T-cell (primary cell): ENCODE measurements at regions not wholly inside any gene's neighbourhood (a gene's known extent, or its start where the extent isn't known, plus 50 kb on each side); places are given as distances from the start of the nearest gene placed in this dataset.

ENCODE experiments used
- ATAC-seq, 4 experiments: fragments of 200-7000 bp in 3 of 4; fragments of 150-1000 bp in 1 of 4; cut with Tn5 transposase; replicated peaks in 1 of 4; 1 replicate in 3 of 4; 2 replicates in 1 of 4; pipeline ENCODE4 v1.10.0; 2021; ENCODE audit warnings: moderate library complexity in 3 of 4, mild to moderate bottlenecking in 2 of 4, moderate number of reproducible peaks in 1 of 4
- CTCF ChIA-PET, 2 donors: fragments of 300-600 bp; sonication (Branson Sonifier 250); formaldehyde crosslinking; loops; one replicate each; lab custom pipeline; 2022; ENCODE audit warnings: antibody characterized with exemption in 2 of 2; lab: Charles Lee
- POLR2A ChIA-PET, 2 donors: fragments of 300-600 bp; sonication (Branson Sonifier 250); formaldehyde crosslinking; loops; one replicate each; lab custom pipeline; 2022; ENCODE audit warnings: antibody characterized with exemption in 2 of 2; lab: Charles Lee
- DNase-seq, 35 experiments: peaks; one replicate each; pipeline versions ENCODE4 v3.0.0 to v3.0.0-alpha.2; 2013 to 2023
- H3K27ac ChIP-seq: one replicate; pipeline ENCODE4 v1.5.1; 2013; ENCODE audit warnings: low read length
- H3K27me3 ChIP-seq, 2 experiments: replicated peaks in 1 of 2; 1 replicate in 1 of 2; 2 replicates in 1 of 2; pipeline versions ENCODE4 v1.6.1 to v1.7.0; 2013; ENCODE audit warnings: low read length in 1 of 2, mixed read lengths in 1 of 2; ENCODE audit not compliant: control insufficient read depth in 2 of 2, insufficient read depth in 2 of 2; ENCODE audit errors: extremely low read depth in 1 of 2
- H3K36me3 ChIP-seq, 2 donors: 1 replicate in 1 of 2; 2 replicates in 1 of 2; pipeline versions ENCODE4 v1.6.1 to v1.7.0; 2013; ENCODE audit warnings: low read length in 1 of 2; ENCODE audit not compliant: control insufficient read depth in 2 of 2, insufficient read depth in 1 of 2; ENCODE audit errors: extremely low read depth in 1 of 2
- H3K4me1 ChIP-seq, 2 experiments: 1 replicate in 1 of 2; 2 replicates in 1 of 2; pipeline versions ENCODE4 v1.6.1 to v1.7.0; 2013; ENCODE audit warnings: low read length in 2 of 2, mixed read lengths in 1 of 2; ENCODE audit not compliant: insufficient read depth in 2 of 2, control insufficient read depth in 1 of 2; ENCODE audit errors: extremely low read depth in 1 of 2
- H3K4me3 ChIP-seq, 2 donors: 1 replicate in 1 of 2; 2 replicates in 1 of 2; pipeline versions ENCODE4 v1.5.1 to v1.7.0; 2013; ENCODE audit warnings: mild to moderate bottlenecking in 2 of 2, low read length in 1 of 2, moderate library complexity in 1 of 2; ENCODE audit not compliant: control insufficient read depth in 1 of 2; ENCODE audit errors: extremely low read depth in 1 of 2
- H3K9me3 ChIP-seq: 2 replicates; pipeline ENCODE4 v1.7.0; 2013
- H3K27ac Mint-ChIP-seq, 2 donors: one replicate each; pipeline ENCODE4 v1.8.0; 2020 to 2021; ENCODE audit warnings: mild to moderate bottlenecking in 2 of 2, mixed read lengths in 2 of 2
- H3K27me3 Mint-ChIP-seq, 2 donors: one replicate each; pipeline ENCODE4 v1.8.0; 2021 to 2022; ENCODE audit warnings: mixed read lengths in 2 of 2
- H3K36me3 Mint-ChIP-seq: one replicate; pipeline ENCODE4 v1.8.0; 2021; ENCODE audit warnings: mixed read lengths
- H3K4me1 Mint-ChIP-seq, 3 donors: one replicate each; pipeline ENCODE4 v1.8.0; 2020 to 2022; ENCODE audit warnings: mixed read lengths in 3 of 3, mild to moderate bottlenecking in 1 of 3
- H3K4me3 Mint-ChIP-seq, 3 donors: one replicate each; pipeline ENCODE4 v1.8.0; 2020 to 2022; ENCODE audit warnings: mild to moderate bottlenecking in 3 of 3, mixed read lengths in 3 of 3, moderate library complexity in 3 of 3
- H3K9me3 Mint-ChIP-seq, 3 donors: one replicate each; pipeline ENCODE4 v1.8.0; 2020 to 2022; ENCODE audit warnings: mixed read lengths in 3 of 3
- WGBS: methylation state at CpG from one replicate; pipeline ENCODE4 v1.1.5; 2013; ENCODE audit warnings: missing lambda C conversion rate; ENCODE audit not compliant: insufficient coverage; 5-methylcytosine and 5-hydroxymethylcytosine counted together

- H3K27ac Mint-ChIP-seq, result no peak overlapping the region
- H3K4me3 Mint-ChIP-seq, result no peak overlapping the region
- CTCF ChIA-PET, result interaction anchor here in 1 of 2 donors (0.7 kb wide), 1 partner anchor 14 kb away, joined by 5 read pairs; no protein-coding TSS in a partner anchor
- Histone ChIP-seq H3K27ac (no peak overlapping the region), H3K4me1 (no peaks in the 10 kb centered on the region), H3K4me3 (no peak overlapping the region), H3K36me3 (no peaks in the 10 kb centered on the region), H3K9me3 (no peaks in the 10 kb centered on the region), H3K27me3 (no peaks in the 10 kb centered on the region)
- DNase-seq, result no peak
- H3K36me3 Mint-ChIP-seq, result no peaks in the 10 kb centered on the region
- H3K9me3 Mint-ChIP-seq, result peaks cover 0 to 6% (median 0%) of the 10 kb centered on the region in 3 donors
- H3K4me1 Mint-ChIP-seq, result no peaks in the 10 kb centered on the region
- H3K27me3 Mint-ChIP-seq, result no peaks in the 10 kb centered on the region
- POLR2A ChIA-PET, result interaction anchor here in 1 of 2 donors (0.5 kb wide), 1 partner anchor 11 kb away, joined by 3 read pairs; no protein-coding TSS in a partner anchor
- WGBS, result no CpG with 5 or more reads among the region's 3 CpGs
- ATAC-seq, result no peak
Observed at GRCh38 chr2:223306371-223306770, 254.4 kb downstream of the KCNE4 start.

GRCh38 chr2:223311889-223312680 is 260.1 kb downstream of the KCNE4 start:
- Histone ChIP-seq H3K4me3 (no peak overlapping the region), H3K9me3 (no peaks in the 10 kb centered on the region), H3K27me3 (no peaks in the 10 kb centered on the region), H3K36me3 (no peaks in the 10 kb centered on the region), H3K27ac (no peak overlapping the region), H3K4me1 (no peaks in the 10 kb centered on the region)
- CTCF ChIA-PET, result no interaction called here
- Mint-ChIP-seq H3K4me3 (no peak overlapping the region), H3K4me1 (no peaks in the 10 kb centered on the region), H3K36me3 (no peaks in the 10 kb centered on the region), H3K27me3 (no peaks in the 10 kb centered on the region), H3K27ac (no peak overlapping the region), H3K9me3 (peaks cover 0 to 3% (median 0%) of the 10 kb centered on the region in 3 donors)
- POLR2A ChIA-PET, result no interaction called here
- DNase-seq (no peak), ATAC-seq (no peak)
- no CpG with 5 or more reads among the region's 11 CpGs for WGBS

- H3K27me3 ChIP-seq, result no peaks in the 10 kb centered on the region
Observed at GRCh38 chr2:223313101-223313500, 261.1 kb downstream of the KCNE4 start.

GRCh38 chr2:223314811-223315210 is 262.8 kb downstream of the KCNE4 start:
- DNase-seq (no peak), ATAC-seq (no peak)
- ChIA-PET CTCF (no interaction called here), POLR2A (no interaction called here)
- no peaks in the 10 kb centered on the region for H3K27me3 Mint-ChIP-seq
- no peak overlapping the region for H3K4me3 Mint-ChIP-seq
- peaks cover 0 to 6% (median 0%) of the 10 kb centered on the region in 3 donors for H3K9me3 Mint-ChIP-seq
- H3K36me3 Mint-ChIP-seq, result no peaks in the 10 kb centered on the region
- no peaks in the 10 kb centered on the region for H3K9me3 ChIP-seq
- no peaks in the 10 kb centered on the region for H3K4me1 Mint-ChIP-seq
- H3K27me3 ChIP-seq, result no peaks in the 10 kb centered on the region
- no peak overlapping the region for H3K27ac Mint-ChIP-seq
- no peaks in the 10 kb centered on the region for H3K4me1 ChIP-seq
- no peak overlapping the region for H3K4me3 ChIP-seq
- no CpG with 5 or more reads among the region's 2 CpGs for WGBS
- no peak overlapping the region for H3K27ac ChIP-seq
- H3K36me3 ChIP-seq, result no peaks in the 10 kb centered on the region

More at GRCh38 chr2:223313101-223313500, 261.1 kb downstream of the KCNE4 start:
- no CpG with 5 or more reads among the region's 2 CpGs for WGBS
- no peak overlapping the region for H3K27ac ChIP-seq
- Mint-ChIP-seq H3K4me3 (no peak overlapping the region), H3K36me3 (no peaks in the 10 kb centered on the region), H3K4me1 (no peaks in the 10 kb centered on the region), H3K27me3 (no peaks in the 10 kb centered on the region), H3K9me3 (peaks cover 0 to 6% (median 0%) of the 10 kb centered on the region in 3 donors), H3K27ac (no peak overlapping the region)
- no peaks in the 10 kb centered on the region for H3K4me1 ChIP-seq
- POLR2A ChIA-PET, result no interaction called here
- no peak overlapping the region for H3K4me3 ChIP-seq
- CTCF ChIA-PET, result no interaction called here
- no peak for DNase-seq
- no peak for ATAC-seq
- no peaks in the 10 kb centered on the region for H3K36me3 ChIP-seq
- H3K9me3 ChIP-seq, result no peaks in the 10 kb centered on the region

- no peaks in the 10 kb centered on the region for H3K27me3 Mint-ChIP-seq
- whole genome bisulfite sequencing, result no CpG with 5 or more reads among the region's 3 CpGs
- Histone ChIP-seq H3K36me3 (no peaks in the 10 kb centered on the region), H3K27ac (no peak overlapping the region), H3K4me3 (no peak overlapping the region), H3K9me3 (no peaks in the 10 kb centered on the region), H3K27me3 (no peaks in the 10 kb centered on the region), H3K4me1 (no peaks in the 10 kb centered on the region)
- no peaks in the 10 kb centered on the region for H3K36me3 Mint-ChIP-seq
- ChIA-PET CTCF (no interaction called here), POLR2A (no interaction called here)
- peaks cover 0 to 6% (median 0%) of the 10 kb centered on the region in 3 donors for H3K9me3 Mint-ChIP-seq
- no peak overlapping the region for H3K4me3 Mint-ChIP-seq
- H3K4me1 Mint-ChIP-seq, result no peaks in the 10 kb centered on the region
- DNase-seq (no peak), ATAC-seq (no peak)
- no peak overlapping the region for H3K27ac Mint-ChIP-seq
Observed at GRCh38 chr2:223315813-223316212, 263.8 kb downstream of the KCNE4 start.

GRCh38 chr2:223316342-223316741 is 264.4 kb downstream of the KCNE4 start:
- Histone ChIP-seq H3K4me1 (no peaks in the 10 kb centered on the region), H3K4me3 (no peak overlapping the region), H3K27ac (no peak overlapping the region), H3K27me3 (no peaks in the 10 kb centered on the region), H3K36me3 (no peaks in the 10 kb centered on the region), H3K9me3 (no peaks in the 10 kb centered on the region)
- peaks cover 0 to 6% (median 0%) of the 10 kb centered on the region in 3 donors for H3K9me3 Mint-ChIP-seq
- H3K27ac Mint-ChIP-seq, result no peak overlapping the region
- ChIA-PET POLR2A (no interaction called here), CTCF (no interaction called here)
- no peak for ATAC-seq
- H3K4me1 Mint-ChIP-seq, result no peaks in the 10 kb centered on the region
- H3K4me3 Mint-ChIP-seq, result no peak overlapping the region
- no peaks in the 10 kb centered on the region for H3K36me3 Mint-ChIP-seq
- WGBS, result no CpG with 5 or more reads among the region's 4 CpGs
- H3K27me3 Mint-ChIP-seq, result no peaks in the 10 kb centered on the region
- no peak for DNase-seq
